Posterior vena cava (tissue), 2 donors: ENCODE measurements at regions not wholly inside any gene's neighbourhood (a gene's known extent, or its start where the extent isn't known, plus 50 kb on each side); places are given as distances from the start of the nearest gene placed in this dataset.

Source experiments
- DNase-seq: peaks from one replicate; pipeline ENCODE4 v3.0.0-alpha.2; 2020; ENCODE audit warnings: low spot score
- intact Hi-C, 2 donors: fragments of 100-400 bp; cut with DNase I; formaldehyde crosslinking; loops; one replicate each; pipeline versions ENCODE4 v1.14.1 to v1.14.2; 2022 to 2023
- donor health status: DM: yes; HTN: yes; CAD: no.
- donor health status: DM: yes; HTN: yes; CAD: no.

DNA sequence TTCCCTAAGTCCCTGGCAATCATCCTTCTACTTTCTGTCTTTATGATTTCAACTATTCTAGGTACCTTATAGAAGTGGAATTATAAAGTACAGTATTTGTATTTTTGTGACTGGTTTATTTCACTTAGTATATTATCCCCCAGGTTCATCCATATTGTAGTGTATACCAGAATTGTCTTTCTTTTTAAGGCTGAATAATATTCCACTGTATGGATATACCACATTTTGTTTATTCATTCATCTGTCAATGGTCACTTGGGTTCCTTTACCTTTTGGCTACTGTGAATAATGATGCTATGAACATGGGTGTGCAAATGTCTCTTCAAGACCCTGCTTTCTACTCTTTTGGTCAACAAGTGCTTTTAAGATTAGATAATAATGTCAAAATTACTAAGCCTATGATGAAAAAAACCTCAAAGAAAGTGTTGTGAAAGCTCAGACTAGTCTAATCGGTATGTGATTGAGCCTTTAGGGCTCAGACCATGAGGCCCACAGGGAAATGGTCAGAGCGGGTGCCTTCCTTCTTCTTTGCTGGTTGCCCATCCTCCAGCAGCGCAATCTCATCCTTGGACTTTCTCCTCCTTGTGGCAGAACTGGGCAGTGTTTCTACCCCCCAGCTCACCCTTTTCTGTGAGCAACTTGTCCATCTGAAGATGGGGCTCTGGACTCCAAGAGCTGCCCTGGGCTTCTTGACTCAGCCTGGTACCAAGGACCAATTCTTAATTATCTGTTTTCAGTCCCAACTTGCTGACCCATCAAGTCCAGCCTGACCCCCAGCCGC, 105.4 kb downstream of the TTC8 start:
- DNase-seq: no peak
- intact Hi-C loops: no loop called here

DNA sequence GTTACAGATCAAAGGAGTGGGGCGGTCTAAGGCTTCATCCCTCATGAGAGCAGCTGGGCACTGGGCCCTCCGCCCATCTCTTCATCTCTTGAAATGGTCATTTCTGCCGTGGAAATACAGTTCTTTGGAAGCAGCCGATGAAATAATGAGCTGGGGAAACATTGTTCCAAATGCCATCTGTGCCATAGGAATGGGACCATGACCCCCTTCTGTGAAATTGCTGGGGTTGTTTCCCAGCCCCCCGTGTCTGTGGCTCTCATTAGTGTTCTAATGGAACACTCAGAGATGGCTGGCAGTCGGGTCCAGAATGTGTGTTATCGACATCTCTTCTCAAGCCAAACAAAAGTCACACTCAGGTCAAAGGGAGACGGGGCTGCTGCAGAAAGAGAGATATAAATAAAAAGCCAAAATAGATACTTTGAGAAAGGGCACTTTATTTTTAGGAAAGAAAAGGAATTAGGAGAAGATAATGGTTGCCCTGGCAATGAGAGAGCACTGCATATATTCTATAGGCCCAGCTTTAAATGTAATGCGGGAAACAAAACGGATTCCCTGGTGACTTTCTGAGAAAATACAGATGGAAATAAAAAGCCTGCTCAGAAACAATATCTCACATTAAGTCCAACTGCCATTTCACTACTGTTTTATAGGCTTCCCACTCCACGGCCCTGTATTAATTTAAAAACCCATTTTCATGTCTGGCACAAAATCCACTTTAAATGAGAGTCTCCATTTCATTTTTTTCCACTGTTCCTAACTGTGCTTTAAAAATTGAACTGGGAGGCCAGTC, 107.1 kb downstream of the TTC8 start:
- intact Hi-C loops: no loop called here
- no peak for DNase-seq

DNA sequence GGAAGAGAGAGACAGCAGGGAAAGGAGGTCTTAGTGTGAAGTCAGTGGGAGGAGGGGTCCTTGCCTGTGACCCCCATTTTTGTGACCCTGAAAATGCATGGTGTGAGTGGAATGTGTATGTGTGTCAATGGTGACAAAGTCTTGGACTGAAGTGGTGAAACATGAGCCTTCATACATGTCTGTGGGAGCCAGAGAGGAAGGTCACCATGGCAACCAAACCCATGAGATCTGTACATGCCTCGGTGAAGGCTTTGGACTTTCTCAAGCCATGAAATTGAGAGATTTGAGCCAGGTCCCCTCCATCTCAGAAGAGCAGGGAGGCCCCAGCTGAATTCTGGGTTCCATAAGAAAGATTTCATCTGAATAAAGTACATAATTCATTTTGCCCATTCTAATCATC, 108.7 kb downstream of the TTC8 start:
- intact Hi-C loops: no loop called here
- no peak for DNase-seq

DNA sequence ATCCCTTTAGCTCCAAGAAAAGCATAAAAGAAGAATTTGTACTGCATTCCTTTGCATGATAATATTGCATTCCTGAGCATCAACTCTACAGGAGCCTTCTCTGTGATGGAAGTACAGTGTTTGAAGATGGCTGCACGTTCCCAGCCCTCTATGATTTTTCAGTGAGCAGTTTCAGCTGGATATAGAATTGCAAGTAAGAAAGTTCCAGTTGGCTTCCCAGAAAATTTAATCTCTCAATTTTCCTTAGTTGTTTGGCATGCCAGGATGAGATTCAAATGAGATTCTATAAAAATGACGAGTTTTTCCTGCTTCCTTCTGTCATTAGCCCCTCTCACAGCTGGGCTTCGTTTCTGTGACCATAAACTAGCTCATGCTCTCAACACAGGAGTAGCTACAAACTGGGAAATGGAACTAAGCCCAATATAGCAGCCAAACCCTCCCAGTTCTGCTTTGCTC, 109.9 kb downstream of the TTC8 start:
- no peak for DNase-seq
- intact Hi-C loops: no loop called here

DNA sequence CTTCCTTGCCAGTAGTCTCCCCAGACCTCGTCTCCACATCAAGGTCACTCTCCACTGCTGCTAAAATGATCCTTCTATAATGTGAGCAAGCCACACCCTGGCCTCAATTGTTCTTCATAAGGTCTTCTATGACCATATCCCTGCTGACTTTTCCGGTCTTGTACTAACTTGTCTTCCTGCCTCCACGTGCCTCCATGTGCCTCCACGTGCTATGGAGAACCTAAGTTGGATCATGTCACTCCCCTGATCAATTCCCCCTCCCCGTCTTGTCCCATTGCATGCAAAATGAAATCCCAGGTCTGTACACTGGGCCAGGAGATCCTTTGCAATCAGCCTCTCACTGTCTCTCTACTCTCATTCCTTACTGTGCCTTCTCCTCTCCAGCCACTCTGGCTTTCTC, 110.6 kb downstream of the TTC8 start:
- intact Hi-C loops: no loop called here
- no peak for DNase-seq

DNA sequence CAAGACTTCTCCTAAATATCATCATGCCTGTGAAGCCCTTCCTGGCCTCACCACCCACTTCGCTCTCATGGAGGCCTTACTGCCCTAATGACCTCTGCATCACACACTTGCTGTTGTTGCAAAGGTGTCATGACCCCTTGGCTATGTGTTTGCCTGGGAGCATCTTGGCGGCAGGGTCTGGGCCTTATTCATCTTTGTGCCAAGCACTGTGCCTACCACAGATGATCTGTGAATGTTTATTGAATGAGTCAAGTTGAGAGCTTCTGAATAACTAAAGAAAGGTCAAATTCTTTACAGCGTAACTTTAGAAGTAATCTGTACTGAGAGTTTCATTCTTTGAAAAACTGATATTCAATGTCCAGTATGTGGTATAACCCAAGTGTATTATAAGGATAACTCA, 113.3 kb downstream of the TTC8 start:
- no peak for DNase-seq
- intact Hi-C loops: no loop called here

DNA sequence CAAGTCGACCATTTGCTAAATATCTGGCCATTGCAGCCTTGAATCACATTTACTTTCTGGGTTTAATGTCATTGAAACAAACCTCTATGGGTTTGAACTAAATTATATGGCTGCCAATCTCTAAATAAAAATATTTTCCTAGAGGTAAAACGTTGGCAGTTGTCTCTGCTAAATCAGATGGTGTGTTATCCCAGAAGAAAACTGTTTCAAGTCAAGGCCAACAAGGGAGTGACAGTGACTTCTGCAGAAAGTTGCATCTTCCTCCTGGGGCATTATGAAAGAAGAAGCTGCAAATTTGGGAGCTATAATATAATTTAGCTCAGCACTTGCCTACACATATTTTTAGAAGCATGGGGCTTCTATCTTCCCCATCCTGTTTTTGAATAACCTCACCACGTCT, 116.2 kb downstream of the TTC8 start:
- intact Hi-C loops: no loop called here
- no peak for DNase-seq

DNA sequence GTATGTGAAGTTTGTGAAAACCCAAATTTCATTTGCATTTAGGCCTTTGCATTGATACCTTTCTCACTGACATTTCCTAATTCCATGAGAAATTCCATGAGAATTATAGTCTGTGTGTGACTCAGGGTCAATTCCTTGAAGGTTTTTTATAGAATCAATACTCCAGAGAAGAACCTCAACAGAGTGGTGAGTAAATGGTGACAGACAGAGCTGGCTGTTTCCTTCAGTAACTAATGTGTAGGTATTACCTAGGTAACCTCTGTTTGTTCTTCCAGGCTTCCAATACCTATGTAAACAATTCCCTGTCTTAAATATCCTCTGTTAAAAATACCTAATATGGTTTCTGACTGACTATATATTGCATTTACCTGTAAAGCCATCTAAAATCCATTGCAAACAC, 117.0 kb downstream of the TTC8 start:
- intact Hi-C loops: no loop called here
- DNase-seq: no peak

DNA sequence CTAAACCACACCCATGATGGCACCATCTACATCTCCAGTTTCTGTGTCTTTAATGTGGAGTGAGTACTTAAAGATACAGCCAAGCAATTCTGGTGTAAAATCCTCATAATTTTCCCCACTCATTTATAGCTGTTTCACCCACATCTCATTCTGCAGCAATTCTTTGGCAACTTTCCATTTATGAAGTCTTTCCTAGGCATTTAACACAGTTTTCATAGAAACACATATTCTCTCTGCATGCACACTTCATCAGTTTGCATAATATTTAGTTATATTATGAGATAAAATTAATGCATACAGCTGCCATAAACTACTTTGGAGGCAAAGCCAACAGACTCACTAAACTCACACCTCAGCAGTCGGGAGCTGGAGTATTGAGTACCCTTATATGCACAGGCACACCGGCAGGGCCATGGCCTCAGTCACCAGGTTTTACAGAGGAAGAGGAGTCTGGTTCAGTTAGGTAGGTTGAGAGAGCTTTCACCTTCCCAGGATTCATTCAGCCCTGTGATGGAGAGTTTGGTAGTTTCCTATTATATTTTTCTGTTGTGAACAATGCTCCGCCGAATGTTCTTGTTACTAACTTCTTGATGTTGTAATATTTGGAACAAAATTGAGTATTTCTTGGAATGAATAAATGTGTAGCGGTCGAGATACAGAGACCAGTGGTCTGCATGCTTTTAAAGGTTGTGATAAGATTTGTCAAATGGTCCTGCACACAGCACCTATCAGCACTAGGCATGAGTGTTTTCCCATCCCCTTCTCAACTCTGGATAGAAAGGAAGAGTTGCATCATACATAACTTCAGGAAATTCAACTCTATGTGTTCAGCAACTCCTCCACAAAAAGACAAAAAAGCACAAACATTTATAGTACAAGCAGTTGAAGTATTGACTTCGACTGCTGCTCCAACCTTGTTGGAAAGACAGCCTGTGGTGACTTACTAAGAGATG, 123.5 kb downstream of the TTC8 start:
- DNase-seq: no peak
- intact Hi-C loops: no loop called here

DNA sequence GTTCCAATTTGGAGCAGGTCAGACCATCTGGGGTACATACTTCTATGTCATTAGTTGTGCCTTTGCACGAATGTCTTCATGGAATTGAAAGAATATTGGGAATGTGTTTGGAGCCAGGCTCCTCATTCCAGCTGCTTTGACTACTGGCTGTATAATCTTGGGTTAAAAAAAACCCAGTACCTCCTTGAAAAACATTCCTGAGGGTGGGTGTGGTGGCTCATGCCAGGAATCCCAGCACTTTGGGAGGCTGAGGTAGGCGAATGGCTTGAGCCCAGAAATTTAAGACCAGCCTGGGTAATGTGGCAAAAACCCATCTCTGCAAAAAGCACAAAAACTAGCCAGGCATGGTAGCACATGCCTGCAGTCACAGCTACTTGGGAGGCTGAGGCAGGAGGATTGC, 125.6 kb downstream of the TTC8 start:
- DNase-seq: no peak
- intact Hi-C loops: no loop called here

DNA sequence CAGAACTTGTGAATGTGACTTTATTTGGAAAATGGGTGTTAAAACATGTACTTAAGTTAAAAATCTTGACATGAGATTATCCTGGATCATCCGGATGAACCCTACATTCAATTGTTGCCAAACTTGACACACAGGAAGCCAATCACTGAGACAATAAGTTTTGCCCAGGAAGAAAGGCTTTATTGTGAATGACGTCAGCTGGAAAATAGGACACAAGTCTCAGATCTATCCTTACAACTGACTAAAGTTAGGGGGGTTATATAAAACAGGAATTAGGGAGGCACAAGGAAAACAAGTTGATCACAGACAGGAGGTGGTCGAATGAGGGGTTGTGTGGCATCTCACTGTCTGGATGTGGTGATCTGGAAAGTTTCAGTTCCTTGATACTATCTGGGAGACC, 126.9 kb downstream of the TTC8 start:
- intact Hi-C loops: no loop called here

DNA sequence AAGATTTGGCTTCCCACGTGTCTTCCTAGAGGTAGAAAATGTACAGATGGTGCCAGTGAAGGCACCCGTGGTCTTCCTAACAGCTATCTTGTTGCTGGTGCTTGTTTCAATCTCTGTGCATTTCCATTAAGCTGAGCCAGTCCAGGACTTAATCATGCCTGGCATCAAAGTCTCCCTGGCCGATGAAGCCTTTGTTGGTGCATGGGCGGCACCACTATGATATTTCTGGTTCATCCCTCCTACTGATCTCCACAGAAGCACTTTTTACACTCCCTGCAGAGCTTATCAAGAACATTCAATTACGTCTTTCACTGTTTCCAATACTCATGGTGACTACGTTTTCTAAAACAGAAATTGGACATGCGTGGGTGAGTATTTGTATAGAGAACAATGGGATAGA, 128.4 kb downstream of the TTC8 start:
- no peak for DNase-seq
- intact Hi-C loops: no loop called here

More for the DNA sequence above, 126.9 kb downstream of the TTC8 start:
- no peak for DNase-seq

DNA sequence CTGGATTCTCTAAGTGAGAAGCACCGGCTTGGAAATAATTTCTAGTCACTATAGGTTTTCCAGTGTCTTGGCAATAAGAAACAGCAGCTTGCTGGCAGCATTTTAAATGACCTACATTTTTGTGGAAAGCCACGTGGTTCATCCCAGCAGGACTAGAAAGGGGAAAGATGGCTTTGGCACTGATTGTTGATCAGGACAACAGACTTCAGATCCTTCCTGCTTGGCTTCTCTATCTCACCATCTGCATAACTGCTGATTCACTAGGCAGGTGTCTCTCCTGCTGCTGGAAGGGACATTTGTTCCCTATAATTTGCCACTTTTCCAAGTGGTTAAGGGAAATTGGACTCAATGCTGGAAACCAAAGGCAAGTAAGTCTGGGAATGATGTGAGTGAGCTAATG, 131.0 kb downstream of the TTC8 start:
- DNase-seq: no peak
- intact Hi-C loops: no loop called here

DNA sequence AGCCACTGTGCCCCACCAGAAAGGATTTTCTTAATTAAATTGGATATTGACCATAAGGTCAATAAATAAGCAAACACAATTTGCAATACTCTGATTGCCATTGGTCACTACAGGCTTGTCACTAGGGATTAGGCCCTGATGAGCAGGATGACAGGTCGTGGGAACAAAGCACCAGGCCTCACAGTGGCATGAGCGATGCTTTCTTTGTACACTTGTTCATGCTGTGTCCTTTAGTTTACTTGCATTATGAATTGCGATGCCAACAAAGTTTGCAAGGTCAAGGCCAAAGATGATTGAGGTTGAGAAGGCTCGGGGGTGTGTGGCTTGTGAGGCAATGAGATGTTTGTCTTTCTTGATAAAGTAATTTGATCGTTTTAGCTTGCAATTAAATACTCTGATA, 136.0 kb downstream of the TTC8 start:
- intact Hi-C loops: no loop called here
- DNase-seq: no peak

DNA sequence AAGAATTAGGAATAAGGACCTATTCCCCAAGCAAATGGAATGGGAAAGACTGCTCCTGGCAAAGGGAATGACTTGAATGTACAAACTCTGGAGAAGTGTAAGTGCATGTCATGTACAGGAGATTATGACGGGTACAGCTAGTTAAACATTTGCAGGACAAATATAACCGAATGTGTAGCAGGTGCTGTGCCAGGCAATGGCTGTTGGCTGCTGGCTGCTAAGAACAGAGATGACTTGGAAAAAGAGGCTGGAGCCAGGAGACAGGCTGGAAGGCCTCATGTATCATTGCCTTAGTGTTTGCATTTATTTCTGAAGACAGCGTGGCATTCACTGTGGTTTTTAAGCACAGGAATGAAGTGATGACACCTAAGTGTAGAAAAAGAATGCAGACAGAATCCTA, 136.8 kb downstream of the TTC8 start:
- intact Hi-C loops: no loop called here

DNA sequence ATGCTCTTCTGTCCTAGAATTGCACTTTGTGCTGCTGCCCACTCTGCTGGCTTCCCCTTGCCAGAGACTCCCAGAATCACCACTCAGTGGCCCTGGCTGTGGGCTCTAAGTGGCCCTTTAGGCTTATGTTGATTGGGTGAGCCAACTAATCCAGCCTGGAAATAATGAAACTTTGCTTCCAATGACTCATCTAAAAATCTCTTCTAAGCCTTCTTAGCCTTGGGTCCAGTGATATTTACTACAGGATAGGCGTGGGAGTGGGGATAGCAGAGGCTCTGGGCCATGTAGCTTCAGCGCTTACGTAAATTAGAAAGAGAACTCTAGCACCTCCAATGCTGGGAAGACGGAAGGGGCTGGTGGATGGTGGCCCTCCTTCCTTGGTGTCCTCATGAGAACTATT, 137.9 kb downstream of the TTC8 start:
- intact Hi-C loops: no loop called here

More for the DNA sequence above, 136.8 kb downstream of the TTC8 start:
- DNase-seq: no peak

DNA sequence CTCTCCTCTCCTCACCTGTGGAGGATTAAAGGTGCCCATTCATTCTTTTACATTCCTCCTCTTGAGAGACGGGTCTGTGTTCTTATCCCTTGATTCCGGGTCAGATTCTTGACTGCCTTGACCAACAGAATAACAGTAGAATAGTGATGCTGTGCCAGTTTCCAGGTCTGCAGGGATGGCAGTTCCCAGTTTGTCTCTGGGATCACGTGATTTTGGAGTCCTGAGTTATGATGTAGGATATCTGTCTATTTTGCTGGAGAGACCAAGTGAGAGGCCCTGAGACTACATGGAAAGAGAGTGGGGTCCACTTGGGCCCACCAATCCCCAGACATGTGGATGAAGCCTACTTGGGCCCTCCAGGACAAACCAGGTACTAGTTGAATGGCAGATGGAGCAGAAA, 142.8 kb downstream of the TTC8 start:
- intact Hi-C loops: no loop called here
- DNase-seq: no peak

More for the DNA sequence above, 137.9 kb downstream of the TTC8 start:
- no peak for DNase-seq

DNA sequence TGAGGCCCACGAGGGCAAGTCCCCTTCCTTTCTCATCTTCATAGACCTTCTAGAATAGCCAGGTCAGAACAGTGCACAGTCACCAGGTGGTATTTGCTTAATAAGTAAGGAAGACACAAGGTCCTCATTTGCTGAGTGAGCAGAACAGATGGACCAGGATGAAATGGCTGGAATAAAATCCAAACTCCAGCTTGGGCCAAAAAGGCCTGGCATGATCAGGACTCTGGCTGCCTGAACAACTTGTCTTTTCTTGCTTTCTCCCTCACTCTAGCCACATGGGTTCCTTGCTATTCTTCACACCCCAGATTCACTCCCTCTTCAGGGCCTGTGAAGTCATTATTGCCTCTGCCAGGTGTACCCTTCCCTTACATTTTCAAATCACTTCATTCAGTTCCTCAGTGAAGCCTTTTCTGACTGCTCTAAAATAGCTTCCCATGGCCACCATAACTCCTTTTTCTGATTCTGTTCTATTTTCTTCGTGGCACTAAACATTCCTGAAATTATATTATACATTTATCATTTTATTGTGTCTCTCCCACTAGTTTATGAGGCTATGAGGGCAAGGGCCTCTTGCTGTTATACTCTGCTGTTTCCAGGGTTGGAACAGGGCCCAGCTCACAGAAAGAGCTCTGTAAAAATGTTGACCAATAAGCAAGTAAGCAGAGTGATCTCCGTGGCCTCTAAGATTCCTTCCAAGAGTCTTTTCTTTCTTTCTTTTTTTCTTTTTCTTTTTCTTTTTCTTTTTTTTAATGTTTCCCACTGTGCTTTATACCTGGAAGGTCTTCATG, 150.8 kb downstream of the TTC8 start:
- intact Hi-C loops: no loop called here
- DNase-seq: no peak

DNA sequence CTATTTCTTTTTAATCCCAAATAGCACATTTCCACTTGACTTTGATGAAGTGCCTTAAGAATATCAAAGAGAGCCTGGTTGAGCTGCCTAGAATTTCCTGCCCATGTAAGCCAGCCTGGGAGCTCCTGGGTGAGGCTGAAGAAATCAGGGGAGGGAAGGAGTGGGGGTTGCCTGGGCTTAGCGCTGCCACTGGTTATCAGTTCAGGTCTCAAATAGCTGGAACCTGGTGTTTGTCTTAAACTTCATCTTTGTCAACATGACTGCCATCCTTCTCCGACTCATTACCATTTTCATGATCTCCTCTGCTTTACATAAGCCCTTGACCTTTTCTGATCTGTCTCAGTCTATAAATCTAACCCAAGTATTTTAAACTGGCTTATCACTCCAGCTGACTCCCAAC, 151.5 kb downstream of the TTC8 start:
- intact Hi-C loops: no loop called here
- no peak for DNase-seq
